CD4-positive, alpha-beta T cell (primary cell): ENCODE measurements at regions not wholly inside any gene's neighbourhood (a gene's known extent, or its start where the extent isn't known, plus 50 kb on each side); places are given as distances from the start of the nearest gene placed in this dataset.

Experiments
- ATAC-seq: fragments of 200-7000 bp; cut with Tn5 transposase; one replicate; pipeline ENCODE4 v1.10.0; 2022; ENCODE audit warnings: mild to moderate bottlenecking; ENCODE audit not compliant: poor library complexity
- CTCF ChIA-PET: fragments of 350-600 bp; sonication (Branson Sonifier 250); formaldehyde crosslinking; loops from one replicate; lab custom pipeline; 2021; ENCODE audit warnings: antibody characterized with exemption, inconsistent platforms; lab: Charles Lee
- POLR2A ChIA-PET: fragments of 350-600 bp; sonication (Branson Sonifier 250); formaldehyde crosslinking; loops from one replicate; lab custom pipeline; 2021; ENCODE audit warnings: antibody characterized with exemption, inconsistent platforms; lab: Charles Lee
- DNase-seq, 14 experiments: peaks; one replicate each; pipeline ENCODE4 v3.0.0-alpha.2; 2013 to 2020; ENCODE audit warnings: mixed read lengths in 2 of 14
- H3K27ac ChIP-seq, 2 donors: one replicate each; pipeline versions ENCODE4 v1.5.1 to v1.7.0; 2013; ENCODE audit warnings: low read length in 2 of 2, low read depth in 1 of 2, mild to moderate bottlenecking in 1 of 2
- H3K27me3 ChIP-seq, 2 experiments: 1 replicate in 1 of 2; 2 replicates in 1 of 2; pipeline versions ENCODE4 v1.6.1 to v1.7.0; 2013; ENCODE audit warnings: low read length in 2 of 2, control low read depth in 1 of 2, mild to moderate bottlenecking in 1 of 2, moderate library complexity in 1 of 2; ENCODE audit not compliant: insufficient read depth in 2 of 2, control insufficient read depth in 1 of 2
- H3K36me3 ChIP-seq: one replicate; pipeline ENCODE4 v1.6.1; 2013; ENCODE audit warnings: low read length, control low read depth; ENCODE audit not compliant: insufficient read depth
- H3K4me1 ChIP-seq: one replicate; pipeline ENCODE4 v1.6.1; 2013; ENCODE audit warnings: low read length, control low read depth; ENCODE audit not compliant: insufficient read depth
- H3K4me3 ChIP-seq: one replicate; pipeline ENCODE4 v1.5.1; 2013; ENCODE audit warnings: mild to moderate bottlenecking, low read length, moderate library complexity
- H3K9me3 ChIP-seq, 2 experiments: 1 replicate in 1 of 2; 2 replicates in 1 of 2; pipeline versions ENCODE4 v1.6.1 to v1.7.0; 2013; ENCODE audit warnings: low read length in 2 of 2, mild to moderate bottlenecking in 2 of 2, control low read depth in 1 of 2, moderate library complexity in 1 of 2; ENCODE audit not compliant: control insufficient read depth in 1 of 2, insufficient read depth in 1 of 2
- H3K27ac Mint-ChIP-seq: one replicate; pipeline ENCODE4 v1.8.0; 2020; ENCODE audit warnings: mixed read lengths
- H3K27me3 Mint-ChIP-seq: one replicate; pipeline ENCODE4 v1.8.0; 2021; ENCODE audit warnings: mixed read lengths
- H3K36me3 Mint-ChIP-seq: one replicate; pipeline ENCODE4 v1.8.0; 2021; ENCODE audit warnings: low read depth, mixed read lengths
- H3K4me1 Mint-ChIP-seq: one replicate; pipeline ENCODE4 v1.8.0; 2021; ENCODE audit warnings: low read depth, mixed read lengths
- H3K4me3 Mint-ChIP-seq: one replicate; pipeline ENCODE4 v1.8.0; 2020; ENCODE audit warnings: mild to moderate bottlenecking, mixed read lengths
- H3K9me3 Mint-ChIP-seq: one replicate; pipeline ENCODE4 v1.8.0; 2020; ENCODE audit warnings: mixed read lengths
- CTCF ChIP-seq: fragments of 200-600 bp; IDR thresholded peaks from one replicate; pipeline ENCODE4 v1.8.0; 2022; ENCODE audit warnings: antibody characterized with exemption, mild to moderate bottlenecking
- intact Hi-C, 2 experiments: fragments of 100-400 bp; cut with DNase I in 1 of 2; cut with micrococcal nuclease in 1 of 2; formaldehyde crosslinking; loops; one replicate each; pipeline versions ENCODE4 v1.15.1 to v1.9.0; 2023 to 2025; cut with DNase I, micrococcal nuclease

GRCh38 chr2:235155163-235155562 is 203.3 kb downstream of the SH3BP4 start:
- Histone ChIP-seq H3K9me3 (peaks cover 0 to 10% of the 10 kb centered on the region in 2 experiments), H3K4me3 (no peak overlapping the region), H3K36me3 (no peaks in the 10 kb centered on the region), H3K27ac (no peak overlapping the region), H3K27me3 (peaks cover 0 to 5% of the 10 kb centered on the region in 2 experiments), H3K4me1 (no peaks in the 10 kb centered on the region)
- Mint-ChIP-seq H3K9me3 (no peaks in the 10 kb centered on the region), H3K4me1 (no peaks in the 10 kb centered on the region), H3K27ac (no peak overlapping the region), H3K27me3 (peaks cover 29% of the 10 kb centered on the region), H3K36me3 (no peaks in the 10 kb centered on the region), H3K4me3 (no peak overlapping the region)
- ChIA-PET POLR2A (no interaction called here), CTCF (no interaction called here)
- ATAC-seq (no peak), DNase-seq (no peak)
- TF ChIP-seq CTCF: no peak
- intact Hi-C loops: no loop called here

GRCh38 chr2:235156055-235156454 is 204.2 kb downstream of the SH3BP4 start:
- ATAC-seq (no peak), DNase-seq (no peak)
- no peak overlapping the region for H3K27ac ChIP-seq
- Mint-ChIP-seq H3K9me3 (no peaks in the 10 kb centered on the region), H3K27me3 (peaks cover 26% of the 10 kb centered on the region), H3K4me1 (no peaks in the 10 kb centered on the region), H3K27ac (no peak overlapping the region), H3K4me3 (no peak overlapping the region), H3K36me3 (no peaks in the 10 kb centered on the region)
- CTCF ChIA-PET: no interaction called here
- H3K9me3 ChIP-seq: peaks cover 0 to 10% of the 10 kb centered on the region in 2 experiments
- H3K4me1 ChIP-seq: no peaks in the 10 kb centered on the region
- no peak overlapping the region for H3K4me3 ChIP-seq
- no peak for TF ChIP-seq CTCF
- H3K27me3 ChIP-seq: peaks cover 0 to 5% of the 10 kb centered on the region in 2 experiments
- intact Hi-C loops: no loop called here
- H3K36me3 ChIP-seq: no peaks in the 10 kb centered on the region
- POLR2A ChIA-PET: no interaction called here

- H3K36me3 ChIP-seq: no peaks in the 10 kb centered on the region
- ChIA-PET POLR2A (no interaction called here), CTCF (no interaction called here)
- peaks cover 0 to 10% of the 10 kb centered on the region in 2 experiments for H3K9me3 ChIP-seq
- H3K4me1 ChIP-seq: no peaks in the 10 kb centered on the region
- H3K9me3 Mint-ChIP-seq: no peaks in the 10 kb centered on the region
- DNase-seq (no peak), ATAC-seq (no peak)
- peaks cover 28% of the 10 kb centered on the region for H3K27me3 Mint-ChIP-seq
- intact Hi-C loops: no loop called here
- H3K27ac Mint-ChIP-seq: no peak overlapping the region
- TF ChIP-seq CTCF: no peak
- H3K36me3 Mint-ChIP-seq: no peaks in the 10 kb centered on the region
- H3K4me1 Mint-ChIP-seq: no peaks in the 10 kb centered on the region
- no peak overlapping the region for H3K4me3 ChIP-seq
- H3K4me3 Mint-ChIP-seq: no peak overlapping the region
- H3K27me3 ChIP-seq: peaks cover 0 to 5% of the 10 kb centered on the region in 2 experiments
- no peak overlapping the region for H3K27ac ChIP-seq
Measured at GRCh38 chr2:235157746-235158482, 206.1 kb downstream of the SH3BP4 start.
